ENCODE measurements at regions not wholly inside any gene's neighbourhood (a gene's known extent, or its start where the extent isn't known, plus 50 kb on each side); places are given as distances from the start of the nearest gene placed in this dataset.

DNA sequence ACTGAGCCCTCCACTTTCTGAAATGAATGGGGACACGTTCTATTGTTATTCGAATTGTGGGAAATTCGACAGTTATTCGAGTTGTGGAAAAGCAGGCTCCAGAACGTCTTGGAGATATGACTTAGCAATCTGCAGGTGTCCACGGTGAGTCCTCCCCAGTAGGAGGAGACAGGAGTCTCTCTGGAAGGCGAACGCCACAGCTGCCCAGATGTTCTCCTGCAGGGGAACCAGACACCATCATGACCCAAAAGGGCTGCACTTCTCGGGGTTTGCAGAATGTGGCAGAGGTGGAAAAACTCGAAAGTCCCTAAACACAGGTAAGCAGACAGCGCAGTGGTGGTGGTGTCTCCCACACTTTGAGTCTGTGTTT, 363.6 kb upstream of the SFSWAP start:
- no peak for TF ChIP-seq POLR2A (IDR thresholded peaks at IDR 0.05)
- no peak for TF ChIP-seq EP300 (IDR thresholded peaks at IDR 0.05)
- no peak for TF ChIP-seq POLR2AphosphoS5 (IDR thresholded peaks at IDR 0.05)
- TF ChIP-seq, protein P1, sequence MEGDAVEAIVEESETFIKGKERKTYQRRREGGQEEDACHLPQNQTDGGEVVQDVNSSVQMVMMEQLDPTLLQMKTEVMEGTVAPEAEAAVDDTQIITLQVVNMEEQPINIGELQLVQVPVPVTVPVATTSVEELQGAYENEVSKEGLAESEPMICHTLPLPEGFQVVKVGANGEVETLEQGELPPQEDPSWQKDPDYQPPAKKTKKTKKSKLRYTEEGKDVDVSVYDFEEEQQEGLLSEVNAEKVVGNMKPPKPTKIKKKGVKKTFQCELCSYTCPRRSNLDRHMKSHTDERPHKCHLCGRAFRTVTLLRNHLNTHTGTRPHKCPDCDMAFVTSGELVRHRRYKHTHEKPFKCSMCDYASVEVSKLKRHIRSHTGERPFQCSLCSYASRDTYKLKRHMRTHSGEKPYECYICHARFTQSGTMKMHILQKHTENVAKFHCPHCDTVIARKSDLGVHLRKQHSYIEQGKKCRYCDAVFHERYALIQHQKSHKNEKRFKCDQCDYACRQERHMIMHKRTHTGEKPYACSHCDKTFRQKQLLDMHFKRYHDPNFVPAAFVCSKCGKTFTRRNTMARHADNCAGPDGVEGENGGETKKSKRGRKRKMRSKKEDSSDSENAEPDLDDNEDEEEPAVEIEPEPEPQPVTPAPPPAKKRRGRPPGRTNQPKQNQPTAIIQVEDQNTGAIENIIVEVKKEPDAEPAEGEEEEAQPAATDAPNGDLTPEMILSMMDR (IDR thresholded peaks at IDR 0.05) = no peak
- Histone ChIP-seq H3K36me3 (no peaks in the 10 kb centered on the region), H3K27ac (no peak overlapping the region), H3K27me3 (peaks cover 49% of the 10 kb centered on the region), H3K9me3 (no peaks in the 10 kb centered on the region), H3K4me1 (no peaks in the 10 kb centered on the region), H3K4me3 (no peak overlapping the region)
- no peak for DNase-seq (ENCODE audit: low spot score in 2 of 2)
- 71% methylated on average over 11 of the region's 11 CpGs for WGBS

DNA sequence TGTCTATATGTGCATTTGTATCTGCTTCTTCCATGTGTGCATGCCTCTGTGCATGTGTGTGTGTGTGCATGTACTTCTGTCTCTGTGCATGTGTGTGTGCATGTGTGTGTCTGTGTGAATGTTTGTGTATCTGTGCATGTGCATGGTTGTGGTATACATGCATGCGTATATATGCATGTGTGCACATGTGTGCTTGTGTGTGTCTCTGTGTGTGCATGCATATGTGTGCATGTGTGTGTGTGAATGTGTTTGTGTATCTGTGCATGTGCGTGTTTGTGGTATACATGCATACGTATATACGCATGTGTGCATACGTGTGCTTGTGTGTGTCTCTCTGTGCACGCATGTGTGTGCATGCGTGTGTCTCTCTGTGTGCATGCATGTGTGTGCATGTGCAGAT, 363.2 kb upstream of the SFSWAP start:
- no peaks in the 10 kb centered on the region for H3K9me3 ChIP-seq
- H3K4me3 ChIP-seq = no peak overlapping the region
- peaks cover 53% of the 10 kb centered on the region for H3K27me3 ChIP-seq
- H3K4me1 ChIP-seq = no peaks in the 10 kb centered on the region
- H3K36me3 ChIP-seq = no peaks in the 10 kb centered on the region
- H3K27ac ChIP-seq = no peak overlapping the region
- DNase-seq (ENCODE audit: low spot score in 2 of 2) = no peak
- no peak for TF ChIP-seq POLR2AphosphoS5 (IDR thresholded peaks at IDR 0.05)
- TF ChIP-seq, protein P1 (IDR thresholded peaks at IDR 0.05) = no peak
- no peak for TF ChIP-seq EP300 (IDR thresholded peaks at IDR 0.05)
- TF ChIP-seq POLR2A (IDR thresholded peaks at IDR 0.05) = no peak
- 96% methylated on average over 7 of the region's 7 CpGs for WGBS

DNA sequence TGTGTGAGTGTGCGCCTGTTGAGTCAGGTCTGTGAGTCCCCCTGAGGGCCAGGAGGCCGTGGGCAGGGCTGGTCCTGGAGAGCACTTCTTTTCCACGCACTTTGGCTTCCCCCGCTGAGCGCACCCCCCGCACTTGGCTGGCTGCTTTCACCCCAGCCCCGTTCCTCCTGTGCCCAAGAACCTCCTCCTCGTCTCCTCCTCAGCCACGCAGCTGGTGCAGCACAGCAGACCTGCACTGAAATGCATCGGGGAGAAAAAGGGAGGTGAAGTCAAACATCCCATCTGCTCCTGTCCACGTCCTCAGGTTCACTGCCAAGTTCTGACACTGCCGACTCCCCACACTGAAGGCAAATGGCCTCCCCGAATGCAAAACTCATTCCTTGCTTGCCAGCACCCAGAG, 362.7 kb upstream of the SFSWAP start:
- no peak for DNase-seq (ENCODE audit: low spot score in 2 of 2)
- H3K36me3 ChIP-seq = no peaks in the 10 kb centered on the region

DNA sequence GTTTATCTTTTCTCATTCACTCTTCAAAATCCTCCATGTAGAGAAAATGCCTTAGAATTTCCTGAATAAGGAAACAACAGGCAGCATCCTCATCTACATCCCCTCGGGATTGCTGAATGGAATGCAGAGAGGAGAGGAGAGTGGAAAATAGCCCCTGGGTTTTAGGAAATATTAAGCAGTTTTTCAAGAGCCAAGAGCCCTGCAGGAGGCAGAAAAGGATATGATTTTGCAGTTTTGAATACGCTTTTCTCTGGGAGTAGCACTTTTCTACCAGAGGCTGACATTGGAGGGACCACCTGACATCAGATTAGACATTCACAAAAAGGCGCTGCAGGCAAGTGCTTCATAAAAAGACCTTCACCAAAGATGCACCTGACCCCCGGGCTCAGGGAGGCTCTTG, 362.2 kb upstream of the SFSWAP start:
- Histone ChIP-seq H3K27ac (no peak overlapping the region), H3K4me1 (no peaks in the 10 kb centered on the region), H3K27me3 (peaks cover 54% of the 10 kb centered on the region), H3K9me3 (no peaks in the 10 kb centered on the region), H3K36me3 (no peaks in the 10 kb centered on the region), H3K4me3 (no peak overlapping the region)
- 29% methylated on average over 4 of the region's 4 CpGs for WGBS
- TF ChIP-seq EP300 (IDR thresholded peaks at IDR 0.05) = no peak
- TF ChIP-seq, protein P1 (IDR thresholded peaks at IDR 0.05) = no peak
- TF ChIP-seq POLR2A (IDR thresholded peaks at IDR 0.05) = no peak
- no peak for TF ChIP-seq POLR2AphosphoS5 (IDR thresholded peaks at IDR 0.05)
- DNase-seq (ENCODE audit: low spot score in 2 of 2) = no peak

More for the DNA sequence above, 362.7 kb upstream of the SFSWAP start:
- Histone ChIP-seq H3K27me3 (peaks cover 54% of the 10 kb centered on the region), H3K9me3 (no peaks in the 10 kb centered on the region), H3K27ac (no peak overlapping the region), H3K4me3 (no peak overlapping the region), H3K4me1 (no peaks in the 10 kb centered on the region)
- 16% methylated on average over 13 of the region's 13 CpGs for WGBS
- no peak for TF ChIP-seq EP300 (IDR thresholded peaks at IDR 0.05)
- TF ChIP-seq POLR2A (IDR thresholded peaks at IDR 0.05) = no peak
- TF ChIP-seq POLR2AphosphoS5 (IDR thresholded peaks at IDR 0.05) = no peak
- TF ChIP-seq, protein P1 (IDR thresholded peaks at IDR 0.05) = no peak

DNA sequence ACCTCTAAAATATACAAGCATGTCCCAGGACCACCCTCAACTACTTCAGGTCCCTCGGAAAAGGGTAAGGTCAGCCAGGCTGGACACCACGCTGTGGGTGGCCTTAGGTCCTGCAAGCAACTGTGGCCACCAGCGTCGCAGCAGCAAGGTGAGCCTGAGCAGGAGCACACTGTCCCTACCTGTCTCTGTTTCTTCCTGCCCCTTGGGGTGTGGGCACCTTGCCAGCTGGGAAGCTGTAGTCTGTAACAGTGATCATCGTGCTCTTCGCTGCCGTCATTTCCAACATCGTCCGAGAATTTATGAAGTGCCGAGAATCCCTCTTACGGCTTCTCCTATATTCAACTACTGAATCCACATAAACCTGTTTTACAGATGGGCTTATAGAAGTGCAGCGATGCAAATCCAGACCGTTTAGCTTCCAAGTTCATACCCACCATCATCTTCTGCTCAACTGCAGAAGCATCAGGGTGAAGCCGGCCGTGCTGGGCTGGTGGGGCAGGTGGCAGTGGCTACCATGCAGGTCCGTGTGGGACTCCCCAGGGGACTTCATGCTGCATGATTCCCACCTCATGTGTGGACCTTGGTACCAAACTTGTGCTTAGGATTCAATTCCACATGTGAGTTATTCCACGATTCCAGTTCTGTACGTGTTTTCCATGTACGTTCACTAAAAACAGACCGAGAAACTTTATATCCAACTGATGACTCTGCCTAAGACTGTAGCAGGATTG, 361.3 kb upstream of the SFSWAP start:
- H3K4me3 ChIP-seq = no peak overlapping the region
- H3K36me3 ChIP-seq = no peaks in the 10 kb centered on the region
- H3K4me1 ChIP-seq = no peaks in the 10 kb centered on the region
- H3K9me3 ChIP-seq = no peaks in the 10 kb centered on the region
- no peak overlapping the region for H3K27ac ChIP-seq
- TF ChIP-seq POLR2AphosphoS5 (IDR thresholded peaks at IDR 0.05) = no peak
- TF ChIP-seq, protein P1 (IDR thresholded peaks at IDR 0.05) = no peak
- no peak for TF ChIP-seq EP300 (IDR thresholded peaks at IDR 0.05)
- TF ChIP-seq POLR2A (IDR thresholded peaks at IDR 0.05) = no peak
- 64% methylated on average over 20 of the region's 20 CpGs for WGBS
- peak in 1 of 2 donors; percentile 20 for DNase-seq (ENCODE audit: low spot score in 2 of 2)
- H3K27me3 ChIP-seq = peaks cover 55% of the 10 kb centered on the region

All from suprapubic skin (tissue), 4 donors.